ENCODE measurements at regions not wholly inside any gene's neighbourhood (a gene's known extent, or its start where the extent isn't known, plus 50 kb on each side); places are given as distances from the start of the nearest gene placed in this dataset.

DNA sequence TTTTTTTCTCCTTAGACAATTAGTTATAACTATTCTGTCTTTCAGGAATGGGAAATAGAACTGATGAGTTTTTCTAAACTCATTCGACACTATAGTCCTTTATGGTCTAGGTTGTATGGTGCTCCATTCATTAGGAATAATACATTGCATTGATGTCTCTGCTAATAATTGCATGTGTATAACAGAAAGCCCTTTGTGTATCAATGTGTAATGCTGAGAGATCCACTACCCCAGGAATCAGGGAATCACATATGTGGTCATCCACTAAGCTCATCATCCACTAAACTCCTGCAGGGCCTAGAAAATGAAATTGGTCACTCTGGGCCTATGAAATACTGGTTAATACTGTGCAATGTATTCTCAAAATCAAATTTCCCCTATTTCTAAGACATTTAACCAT lies 242.0 kb upstream of the CDH18 start:
- TF ChIP-seq, protein P1, sequence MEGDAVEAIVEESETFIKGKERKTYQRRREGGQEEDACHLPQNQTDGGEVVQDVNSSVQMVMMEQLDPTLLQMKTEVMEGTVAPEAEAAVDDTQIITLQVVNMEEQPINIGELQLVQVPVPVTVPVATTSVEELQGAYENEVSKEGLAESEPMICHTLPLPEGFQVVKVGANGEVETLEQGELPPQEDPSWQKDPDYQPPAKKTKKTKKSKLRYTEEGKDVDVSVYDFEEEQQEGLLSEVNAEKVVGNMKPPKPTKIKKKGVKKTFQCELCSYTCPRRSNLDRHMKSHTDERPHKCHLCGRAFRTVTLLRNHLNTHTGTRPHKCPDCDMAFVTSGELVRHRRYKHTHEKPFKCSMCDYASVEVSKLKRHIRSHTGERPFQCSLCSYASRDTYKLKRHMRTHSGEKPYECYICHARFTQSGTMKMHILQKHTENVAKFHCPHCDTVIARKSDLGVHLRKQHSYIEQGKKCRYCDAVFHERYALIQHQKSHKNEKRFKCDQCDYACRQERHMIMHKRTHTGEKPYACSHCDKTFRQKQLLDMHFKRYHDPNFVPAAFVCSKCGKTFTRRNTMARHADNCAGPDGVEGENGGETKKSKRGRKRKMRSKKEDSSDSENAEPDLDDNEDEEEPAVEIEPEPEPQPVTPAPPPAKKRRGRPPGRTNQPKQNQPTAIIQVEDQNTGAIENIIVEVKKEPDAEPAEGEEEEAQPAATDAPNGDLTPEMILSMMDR (conservative IDR thresholded peaks at IDR 0.05), result no peak
- TF ChIP-seq EZH2 (IDR thresholded peaks at IDR 0.05; ENCODE audit: low read depth), result no peak

Measured in PC-9 (cell line).